HL-60 (cell line): ENCODE measurements at regions not wholly inside any gene's neighbourhood (a gene's known extent, or its start where the extent isn't known, plus 50 kb on each side); places are given as distances from the start of the nearest gene placed in this dataset.

Source experiments
- TF ChIP-seq, protein P1 (sequence below): IDR thresholded peaks from one replicate; pipeline ENCODE4 v1.5.1; 2011; ENCODE audit warnings: low read length, control low read depth, inconsistent platforms; ENCODE audit not compliant: insufficient read depth
- TF ChIP-seq, protein P2 (sequence below): IDR thresholded peaks from 2 replicates; pipeline ENCODE4 v1.6.1; 2012; ENCODE audit warnings: low read depth; ENCODE audit not compliant: insufficient replicate concordance

DNA sequence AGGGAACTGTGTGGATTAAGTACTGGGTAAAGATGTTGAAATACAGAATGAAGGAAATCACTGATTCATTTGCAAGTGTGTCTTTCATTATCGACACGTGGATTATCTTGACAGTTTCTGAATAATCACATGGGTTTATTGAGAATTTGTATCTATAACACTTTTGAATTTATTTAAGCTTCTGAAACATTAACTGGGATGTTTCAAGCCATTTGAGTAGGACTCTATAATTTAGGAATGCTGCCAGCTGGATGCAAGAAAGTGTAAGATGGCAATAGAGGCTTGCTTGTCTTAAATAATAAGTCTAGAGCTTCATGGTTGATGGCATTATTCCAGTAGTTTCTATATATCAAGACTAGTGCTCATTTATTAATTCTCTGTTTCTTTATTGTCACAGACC, 1100.7 kb upstream of the GHITM start:
- TF ChIP-seq, protein P1, sequence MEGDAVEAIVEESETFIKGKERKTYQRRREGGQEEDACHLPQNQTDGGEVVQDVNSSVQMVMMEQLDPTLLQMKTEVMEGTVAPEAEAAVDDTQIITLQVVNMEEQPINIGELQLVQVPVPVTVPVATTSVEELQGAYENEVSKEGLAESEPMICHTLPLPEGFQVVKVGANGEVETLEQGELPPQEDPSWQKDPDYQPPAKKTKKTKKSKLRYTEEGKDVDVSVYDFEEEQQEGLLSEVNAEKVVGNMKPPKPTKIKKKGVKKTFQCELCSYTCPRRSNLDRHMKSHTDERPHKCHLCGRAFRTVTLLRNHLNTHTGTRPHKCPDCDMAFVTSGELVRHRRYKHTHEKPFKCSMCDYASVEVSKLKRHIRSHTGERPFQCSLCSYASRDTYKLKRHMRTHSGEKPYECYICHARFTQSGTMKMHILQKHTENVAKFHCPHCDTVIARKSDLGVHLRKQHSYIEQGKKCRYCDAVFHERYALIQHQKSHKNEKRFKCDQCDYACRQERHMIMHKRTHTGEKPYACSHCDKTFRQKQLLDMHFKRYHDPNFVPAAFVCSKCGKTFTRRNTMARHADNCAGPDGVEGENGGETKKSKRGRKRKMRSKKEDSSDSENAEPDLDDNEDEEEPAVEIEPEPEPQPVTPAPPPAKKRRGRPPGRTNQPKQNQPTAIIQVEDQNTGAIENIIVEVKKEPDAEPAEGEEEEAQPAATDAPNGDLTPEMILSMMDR, result no peak
- TF ChIP-seq, protein P2, sequence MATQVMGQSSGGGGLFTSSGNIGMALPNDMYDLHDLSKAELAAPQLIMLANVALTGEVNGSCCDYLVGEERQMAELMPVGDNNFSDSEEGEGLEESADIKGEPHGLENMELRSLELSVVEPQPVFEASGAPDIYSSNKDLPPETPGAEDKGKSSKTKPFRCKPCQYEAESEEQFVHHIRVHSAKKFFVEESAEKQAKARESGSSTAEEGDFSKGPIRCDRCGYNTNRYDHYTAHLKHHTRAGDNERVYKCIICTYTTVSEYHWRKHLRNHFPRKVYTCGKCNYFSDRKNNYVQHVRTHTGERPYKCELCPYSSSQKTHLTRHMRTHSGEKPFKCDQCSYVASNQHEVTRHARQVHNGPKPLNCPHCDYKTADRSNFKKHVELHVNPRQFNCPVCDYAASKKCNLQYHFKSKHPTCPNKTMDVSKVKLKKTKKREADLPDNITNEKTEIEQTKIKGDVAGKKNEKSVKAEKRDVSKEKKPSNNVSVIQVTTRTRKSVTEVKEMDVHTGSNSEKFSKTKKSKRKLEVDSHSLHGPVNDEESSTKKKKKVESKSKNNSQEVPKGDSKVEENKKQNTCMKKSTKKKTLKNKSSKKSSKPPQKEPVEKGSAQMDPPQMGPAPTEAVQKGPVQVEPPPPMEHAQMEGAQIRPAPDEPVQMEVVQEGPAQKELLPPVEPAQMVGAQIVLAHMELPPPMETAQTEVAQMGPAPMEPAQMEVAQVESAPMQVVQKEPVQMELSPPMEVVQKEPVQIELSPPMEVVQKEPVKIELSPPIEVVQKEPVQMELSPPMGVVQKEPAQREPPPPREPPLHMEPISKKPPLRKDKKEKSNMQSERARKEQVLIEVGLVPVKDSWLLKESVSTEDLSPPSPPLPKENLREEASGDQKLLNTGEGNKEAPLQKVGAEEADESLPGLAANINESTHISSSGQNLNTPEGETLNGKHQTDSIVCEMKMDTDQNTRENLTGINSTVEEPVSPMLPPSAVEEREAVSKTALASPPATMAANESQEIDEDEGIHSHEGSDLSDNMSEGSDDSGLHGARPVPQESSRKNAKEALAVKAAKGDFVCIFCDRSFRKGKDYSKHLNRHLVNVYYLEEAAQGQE, result no peak
